ENCODE measurements at regions not wholly inside any gene's neighbourhood (a gene's known extent, or its start where the extent isn't known, plus 50 kb on each side); places are given as distances from the start of the nearest gene placed in this dataset.

DNA sequence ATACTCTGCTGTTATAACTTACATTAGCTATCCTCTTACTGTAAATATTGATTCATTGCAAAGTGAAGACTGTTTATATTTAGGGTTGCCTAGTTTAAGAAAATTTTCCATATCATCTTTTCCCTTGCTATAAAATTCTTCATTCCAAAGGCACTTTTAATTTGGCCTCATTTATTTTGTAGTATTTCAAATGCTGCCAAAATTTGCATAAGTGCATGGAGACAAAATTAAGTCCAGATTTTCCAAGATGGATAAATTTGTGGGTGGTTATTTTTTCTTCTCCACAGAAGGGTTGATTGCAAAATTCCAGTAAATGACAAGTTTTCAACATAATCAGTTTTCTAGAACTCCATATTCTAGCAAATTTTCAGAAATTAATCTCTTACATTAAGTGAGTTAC lies 141.5 kb upstream of the MTAP start:
- H3K27ac ChIP-seq: no peak overlapping the region
- H3K4me1 ChIP-seq (ENCODE audit: insufficient read depth): peaks cover 1% of the 10 kb centered on the region
- intact Hi-C loops (cut with DNase I): no loop called here
- no peak overlapping the region for H3K4me3 ChIP-seq
- H3K36me3 ChIP-seq: no peaks in the 10 kb centered on the region
- no peak for DNase-seq
- H3K9me3 ChIP-seq: no peaks in the 10 kb centered on the region
- TF ChIP-seq POLR2A (IDR thresholded peaks at IDR 0.05) (no peak), EP300 (IDR thresholded peaks at IDR 0.05) (no peak)
- TF ChIP-seq, protein P1, sequence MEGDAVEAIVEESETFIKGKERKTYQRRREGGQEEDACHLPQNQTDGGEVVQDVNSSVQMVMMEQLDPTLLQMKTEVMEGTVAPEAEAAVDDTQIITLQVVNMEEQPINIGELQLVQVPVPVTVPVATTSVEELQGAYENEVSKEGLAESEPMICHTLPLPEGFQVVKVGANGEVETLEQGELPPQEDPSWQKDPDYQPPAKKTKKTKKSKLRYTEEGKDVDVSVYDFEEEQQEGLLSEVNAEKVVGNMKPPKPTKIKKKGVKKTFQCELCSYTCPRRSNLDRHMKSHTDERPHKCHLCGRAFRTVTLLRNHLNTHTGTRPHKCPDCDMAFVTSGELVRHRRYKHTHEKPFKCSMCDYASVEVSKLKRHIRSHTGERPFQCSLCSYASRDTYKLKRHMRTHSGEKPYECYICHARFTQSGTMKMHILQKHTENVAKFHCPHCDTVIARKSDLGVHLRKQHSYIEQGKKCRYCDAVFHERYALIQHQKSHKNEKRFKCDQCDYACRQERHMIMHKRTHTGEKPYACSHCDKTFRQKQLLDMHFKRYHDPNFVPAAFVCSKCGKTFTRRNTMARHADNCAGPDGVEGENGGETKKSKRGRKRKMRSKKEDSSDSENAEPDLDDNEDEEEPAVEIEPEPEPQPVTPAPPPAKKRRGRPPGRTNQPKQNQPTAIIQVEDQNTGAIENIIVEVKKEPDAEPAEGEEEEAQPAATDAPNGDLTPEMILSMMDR (IDR thresholded peaks at IDR 0.05): no peak
- no peaks in the 10 kb centered on the region for H3K27me3 ChIP-seq

DNA sequence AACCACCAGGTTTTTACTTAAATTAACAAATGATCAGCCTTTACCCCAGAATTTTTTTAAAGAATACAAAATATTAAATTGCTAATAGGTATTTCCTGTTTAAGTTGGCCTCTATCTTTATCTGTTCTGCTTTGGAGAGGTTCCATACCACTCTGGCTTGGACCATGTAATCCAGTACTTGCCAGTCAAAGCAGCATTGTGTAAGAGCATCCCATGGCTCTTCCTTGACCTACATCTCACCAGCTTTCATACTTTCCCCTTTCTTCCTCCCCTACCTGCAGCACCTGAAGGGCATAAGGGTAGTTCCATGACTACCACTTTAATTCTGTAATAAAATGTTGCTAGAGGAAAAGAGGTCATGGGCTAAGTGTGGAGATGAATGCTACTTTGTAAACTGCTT lies 140.8 kb upstream of the MTAP start:
- H3K4me3 ChIP-seq: no peak overlapping the region
- TF ChIP-seq EP300 (IDR thresholded peaks at IDR 0.05): no peak
- TF ChIP-seq, protein P1 (IDR thresholded peaks at IDR 0.05): no peak
- no peak for TF ChIP-seq POLR2A (IDR thresholded peaks at IDR 0.05)
- H3K4me1 ChIP-seq (ENCODE audit: insufficient read depth): peaks cover 1% of the 10 kb centered on the region
- no peak overlapping the region for H3K27ac ChIP-seq
- no peaks in the 10 kb centered on the region for H3K36me3 ChIP-seq
- no peak for DNase-seq
- H3K27me3 ChIP-seq: no peaks in the 10 kb centered on the region
- intact Hi-C loops (cut with DNase I): no loop called here
- H3K9me3 ChIP-seq: no peaks in the 10 kb centered on the region

DNA sequence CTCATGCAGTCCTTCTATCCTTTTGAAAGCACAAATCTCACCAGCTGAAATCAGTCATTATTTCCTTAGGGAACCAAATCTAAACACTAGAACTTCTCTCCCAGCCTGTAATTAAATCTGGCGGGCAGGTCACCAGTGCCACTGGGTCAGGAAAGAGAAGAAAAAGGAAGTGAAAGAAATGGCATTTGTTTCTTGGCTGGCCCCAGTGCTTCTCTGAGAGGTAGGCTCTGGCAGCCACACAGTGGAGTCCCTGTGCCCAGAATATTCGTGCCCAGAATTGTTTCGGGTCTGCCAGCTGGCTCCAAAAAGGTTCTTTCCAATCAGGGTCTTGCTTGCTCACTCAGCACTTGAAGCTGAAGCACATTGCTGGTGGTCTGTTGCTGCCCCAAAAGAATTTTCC lies 133.9 kb upstream of the MTAP start:
- no peaks in the 10 kb centered on the region for H3K36me3 ChIP-seq
- H3K9me3 ChIP-seq: no peaks in the 10 kb centered on the region
- 69 to 74% (median 74%) methylated on average over 3 of the region's 3 CpGs for WGBS, 3 donors
- intact Hi-C loops (cut with DNase I): no loop called here
- H3K27me3 ChIP-seq: no peaks in the 10 kb centered on the region
- no peak overlapping the region for H3K4me3 ChIP-seq
- TF ChIP-seq POLR2A (IDR thresholded peaks at IDR 0.05) (no peak), EP300 (IDR thresholded peaks at IDR 0.05) (no peak)
- TF ChIP-seq, protein P1 (IDR thresholded peaks at IDR 0.05): no peak
- DNase-seq: no peak
- H3K4me1 ChIP-seq (ENCODE audit: insufficient read depth): no peaks in the 10 kb centered on the region
- H3K27ac ChIP-seq: no peak overlapping the region

DNA sequence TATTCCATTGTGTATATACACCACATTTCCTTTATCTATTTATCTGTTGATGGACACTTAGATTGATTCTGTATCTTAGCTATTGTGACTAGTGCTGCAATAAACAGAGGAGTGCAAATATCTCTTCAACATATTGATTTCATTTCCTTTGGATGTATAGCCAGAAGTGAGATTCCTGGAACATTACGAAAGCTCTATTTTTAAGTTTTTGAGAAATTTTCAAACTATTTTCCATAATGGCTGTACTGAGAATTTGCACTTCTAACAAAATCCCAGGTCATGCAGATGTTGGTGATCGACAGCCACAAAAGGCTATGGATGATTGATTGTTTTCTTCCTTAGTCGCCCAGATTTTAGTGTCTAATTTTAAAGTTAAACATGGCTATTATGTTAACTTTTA lies 132.7 kb upstream of the MTAP start:
- intact Hi-C loops (cut with DNase I): no loop called here
- TF ChIP-seq EP300 (IDR thresholded peaks at IDR 0.05) (no peak), POLR2A (IDR thresholded peaks at IDR 0.05) (no peak)
- TF ChIP-seq, protein P1 (IDR thresholded peaks at IDR 0.05): no peak
- Histone ChIP-seq H3K4me3 (no peak overlapping the region), H3K36me3 (no peaks in the 10 kb centered on the region), H3K9me3 (no peaks in the 10 kb centered on the region), H3K4me1 (ENCODE audit: insufficient read depth) (no peaks in the 10 kb centered on the region), H3K27me3 (no peaks in the 10 kb centered on the region), H3K27ac (no peak overlapping the region)
- DNase-seq: no peak
- WGBS, 3 donors: 74 to 96% (median 85%) methylated on average over 3 of the region's 3 CpGs

DNA sequence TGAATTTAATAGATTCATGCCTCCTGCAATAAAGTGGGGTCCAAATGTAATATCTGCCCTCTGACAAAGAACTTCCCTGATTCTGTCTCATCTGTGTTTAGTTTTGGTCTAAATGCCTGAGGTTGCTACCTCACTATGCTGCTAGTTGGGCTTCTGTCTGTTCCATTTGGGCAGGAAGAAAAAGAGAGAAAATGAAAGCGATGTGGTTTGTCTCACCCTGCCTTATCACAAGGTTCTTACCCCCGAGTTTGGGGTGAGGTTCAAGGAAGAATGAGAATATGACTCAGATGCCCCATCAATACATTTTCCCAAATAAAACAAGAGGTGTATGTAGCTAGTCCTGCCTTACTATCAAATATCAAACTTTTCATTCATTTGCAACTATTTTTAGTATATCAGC lies 132.1 kb upstream of the MTAP start:
- intact Hi-C loops (cut with DNase I): no loop called here
- H3K27ac ChIP-seq: no peak overlapping the region
- no peaks in the 10 kb centered on the region for H3K4me1 ChIP-seq (ENCODE audit: insufficient read depth)
- H3K9me3 ChIP-seq: no peaks in the 10 kb centered on the region
- 59 to 65% (median 63%) methylated on average over 2 of the region's 2 CpGs for WGBS, 3 donors
- no peaks in the 10 kb centered on the region for H3K27me3 ChIP-seq
- TF ChIP-seq EP300 (IDR thresholded peaks at IDR 0.05): no peak
- no peak for TF ChIP-seq POLR2A (IDR thresholded peaks at IDR 0.05)
- TF ChIP-seq, protein P1 (IDR thresholded peaks at IDR 0.05): no peak
- no peak for DNase-seq
- H3K4me3 ChIP-seq: no peak overlapping the region
- H3K36me3 ChIP-seq: no peaks in the 10 kb centered on the region

Data from ovary (tissue), 7 donors.